ENCODE measurements at regions not wholly inside any gene's neighbourhood (a gene's known extent, or its start where the extent isn't known, plus 50 kb on each side); places are given as distances from the start of the nearest gene placed in this dataset.

DNA sequence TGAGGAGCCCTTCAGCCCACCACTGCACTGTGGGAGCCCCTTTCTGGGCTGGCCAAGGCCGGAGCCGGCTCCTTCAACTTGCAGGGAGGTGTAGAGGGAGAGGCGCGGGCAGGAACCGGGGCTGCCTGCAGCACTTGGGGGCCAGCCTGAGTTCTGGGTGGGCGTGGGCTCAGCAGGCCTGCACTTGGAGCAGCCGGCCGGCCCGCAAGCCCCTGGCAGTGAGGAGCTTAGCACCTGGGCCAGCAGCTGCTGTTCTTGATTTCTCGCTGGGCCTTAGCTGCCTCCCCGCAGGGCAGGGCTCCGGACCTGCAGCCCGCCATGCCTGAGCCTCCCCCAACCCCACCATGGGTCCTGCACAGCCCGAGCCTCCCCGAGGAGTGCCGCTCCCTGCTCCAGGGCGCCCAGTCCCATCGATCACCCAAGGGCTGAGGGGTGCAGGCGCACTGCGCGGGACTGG is 101.7 kb upstream of the ADGRB3 start:
- H3K36me3 ChIP-seq (ENCODE audit: control insufficient read depth in 2 of 3, insufficient read depth in 3 of 3, low read length in 3 of 3): no peaks in the 10 kb centered on the region
- peak in 1 of 5 donors; percentile 71 for DNase-seq
- intact Hi-C loops (cut with DNase I): no loop called here
- TF ChIP-seq, protein P1, sequence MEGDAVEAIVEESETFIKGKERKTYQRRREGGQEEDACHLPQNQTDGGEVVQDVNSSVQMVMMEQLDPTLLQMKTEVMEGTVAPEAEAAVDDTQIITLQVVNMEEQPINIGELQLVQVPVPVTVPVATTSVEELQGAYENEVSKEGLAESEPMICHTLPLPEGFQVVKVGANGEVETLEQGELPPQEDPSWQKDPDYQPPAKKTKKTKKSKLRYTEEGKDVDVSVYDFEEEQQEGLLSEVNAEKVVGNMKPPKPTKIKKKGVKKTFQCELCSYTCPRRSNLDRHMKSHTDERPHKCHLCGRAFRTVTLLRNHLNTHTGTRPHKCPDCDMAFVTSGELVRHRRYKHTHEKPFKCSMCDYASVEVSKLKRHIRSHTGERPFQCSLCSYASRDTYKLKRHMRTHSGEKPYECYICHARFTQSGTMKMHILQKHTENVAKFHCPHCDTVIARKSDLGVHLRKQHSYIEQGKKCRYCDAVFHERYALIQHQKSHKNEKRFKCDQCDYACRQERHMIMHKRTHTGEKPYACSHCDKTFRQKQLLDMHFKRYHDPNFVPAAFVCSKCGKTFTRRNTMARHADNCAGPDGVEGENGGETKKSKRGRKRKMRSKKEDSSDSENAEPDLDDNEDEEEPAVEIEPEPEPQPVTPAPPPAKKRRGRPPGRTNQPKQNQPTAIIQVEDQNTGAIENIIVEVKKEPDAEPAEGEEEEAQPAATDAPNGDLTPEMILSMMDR (IDR thresholded peaks at IDR 0.05; ENCODE audit: borderline replicate concordance, extremely low read depth, insufficient read depth): no peak
- no peak for FAIRE-seq
- H3K4me3 ChIP-seq (ENCODE audit: low read length in 3 of 3): no peak overlapping the region
- H3K27ac ChIP-seq (ENCODE audit: low read depth in 2 of 2, low read length in 2 of 2): no peak overlapping the region
- H3K4me1 ChIP-seq (ENCODE audit: control insufficient read depth in 2 of 3, insufficient read depth in 2 of 3, low read depth in 1 of 3, low read length in 3 of 3): no peaks in the 10 kb centered on the region
- no peaks in the 10 kb centered on the region for H3K27me3 ChIP-seq (ENCODE audit: control insufficient read depth, insufficient read depth, low read length)
- no peaks in the 10 kb centered on the region for H3K9me3 ChIP-seq (ENCODE audit: control insufficient read depth in 2 of 3, insufficient read depth in 1 of 3, low read length in 3 of 3)
- no peak overlapping the region for H3K9ac ChIP-seq (ENCODE audit: low read length in 3 of 3)

DNA sequence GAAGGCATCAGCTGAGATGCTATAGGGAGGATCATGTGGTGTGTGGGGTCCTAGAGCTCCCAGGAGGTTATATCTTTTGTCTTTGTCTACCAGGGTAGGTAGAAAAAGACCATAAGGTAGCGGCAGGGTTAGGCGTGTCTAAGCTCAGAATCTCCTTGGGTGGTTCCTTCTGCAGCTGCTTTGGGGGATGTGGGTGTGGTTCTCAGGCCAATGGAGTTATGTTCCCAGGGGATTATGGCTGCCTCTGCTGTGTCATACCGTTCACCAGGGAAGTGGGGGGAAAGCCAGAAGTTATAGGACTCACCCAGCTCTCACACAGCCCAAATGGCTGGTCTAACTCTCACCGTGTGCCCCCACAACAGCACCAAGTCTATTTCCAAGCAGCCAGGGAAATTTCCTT is 107.4 kb upstream of the ADGRB3 start:
- Histone ChIP-seq H3K27me3 (ENCODE audit: control insufficient read depth, insufficient read depth, low read length) (no peaks in the 10 kb centered on the region), H3K9me3 (ENCODE audit: control insufficient read depth in 2 of 3, insufficient read depth in 1 of 3, low read length in 3 of 3) (no peaks in the 10 kb centered on the region), H3K36me3 (ENCODE audit: control insufficient read depth in 2 of 3, insufficient read depth in 3 of 3, low read length in 3 of 3) (no peaks in the 10 kb centered on the region), H3K27ac (ENCODE audit: low read depth in 2 of 2, low read length in 2 of 2) (no peak overlapping the region), H3K9ac (ENCODE audit: low read length in 3 of 3) (no peak overlapping the region), H3K4me1 (ENCODE audit: control insufficient read depth in 2 of 3, insufficient read depth in 2 of 3, low read depth in 1 of 3, low read length in 3 of 3) (no peaks in the 10 kb centered on the region), H3K4me3 (ENCODE audit: low read length in 3 of 3) (no peak overlapping the region)
- FAIRE-seq (no peak), DNase-seq (no peak)
- intact Hi-C loops (cut with DNase I): no loop called here
- TF ChIP-seq, protein P1 (IDR thresholded peaks at IDR 0.05; ENCODE audit: borderline replicate concordance, extremely low read depth, insufficient read depth): no peak

DNA sequence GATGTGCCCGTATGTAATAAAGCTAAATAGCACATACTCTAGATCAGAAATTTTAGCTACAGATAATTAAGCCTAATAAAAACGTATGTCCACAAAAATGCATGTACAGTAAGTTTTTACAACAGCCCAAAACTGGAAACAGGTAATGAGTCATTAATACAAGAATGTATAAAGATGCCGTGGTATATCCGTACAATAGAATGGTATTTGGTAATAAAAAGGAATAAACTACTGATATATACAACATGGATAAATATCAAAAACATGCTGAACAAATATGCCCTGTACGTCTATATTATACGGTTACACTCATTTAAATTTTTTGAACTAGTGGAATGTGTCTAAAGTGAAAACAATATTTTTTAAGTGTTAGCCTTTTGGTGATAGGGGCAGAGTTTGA is 128.2 kb upstream of the ADGRB3 start:
- TF ChIP-seq, protein P1 (IDR thresholded peaks at IDR 0.05; ENCODE audit: borderline replicate concordance, extremely low read depth, insufficient read depth): no peak
- Histone ChIP-seq H3K36me3 (ENCODE audit: control insufficient read depth in 2 of 3, insufficient read depth in 3 of 3, low read length in 3 of 3) (no peaks in the 10 kb centered on the region), H3K9ac (ENCODE audit: low read length in 3 of 3) (no peak overlapping the region), H3K27ac (ENCODE audit: low read depth in 2 of 2, low read length in 2 of 2) (no peak overlapping the region), H3K4me1 (ENCODE audit: control insufficient read depth in 2 of 3, insufficient read depth in 2 of 3, low read depth in 1 of 3, low read length in 3 of 3) (no peaks in the 10 kb centered on the region), H3K9me3 (ENCODE audit: control insufficient read depth in 2 of 3, insufficient read depth in 1 of 3, low read length in 3 of 3) (no peaks in the 10 kb centered on the region), H3K4me3 (ENCODE audit: low read length in 3 of 3) (no peak overlapping the region), H3K27me3 (ENCODE audit: control insufficient read depth, insufficient read depth, low read length) (no peaks in the 10 kb centered on the region)
- FAIRE-seq (no peak), DNase-seq (no peak)
- intact Hi-C loops (cut with DNase I): no loop called here

DNA sequence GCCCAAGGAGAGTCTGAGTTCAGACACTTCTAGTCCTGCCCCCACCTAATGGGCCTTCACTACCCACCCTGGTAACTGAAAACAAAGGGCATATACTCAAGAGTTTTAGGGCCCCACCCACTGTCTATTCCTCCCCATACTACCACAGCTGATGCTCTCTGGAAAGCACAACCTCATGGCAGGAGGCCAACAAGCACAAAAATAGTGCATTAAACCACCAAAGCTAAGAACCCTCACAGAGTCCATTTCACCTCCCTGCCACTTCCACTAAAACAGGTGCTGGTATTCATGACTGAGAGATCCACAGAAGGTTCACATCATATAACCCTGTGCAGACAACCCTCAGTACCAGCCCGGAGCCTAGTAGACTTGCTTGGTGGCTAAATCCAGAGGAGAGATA is 132.1 kb upstream of the ADGRB3 start:
- H3K4me1 ChIP-seq (ENCODE audit: control insufficient read depth in 2 of 3, insufficient read depth in 2 of 3, low read depth in 1 of 3, low read length in 3 of 3): no peaks in the 10 kb centered on the region
- DNase-seq: no peak
- TF ChIP-seq, protein P1 (IDR thresholded peaks at IDR 0.05; ENCODE audit: borderline replicate concordance, extremely low read depth, insufficient read depth): no peak
- intact Hi-C loops (cut with DNase I): no loop called here
- no peak overlapping the region for H3K27ac ChIP-seq (ENCODE audit: low read depth in 2 of 2, low read length in 2 of 2)
- FAIRE-seq: no peak
- H3K9me3 ChIP-seq (ENCODE audit: control insufficient read depth in 2 of 3, insufficient read depth in 1 of 3, low read length in 3 of 3): no peaks in the 10 kb centered on the region
- no peak overlapping the region for H3K4me3 ChIP-seq (ENCODE audit: low read length in 3 of 3)
- H3K27me3 ChIP-seq (ENCODE audit: control insufficient read depth, insufficient read depth, low read length): no peaks in the 10 kb centered on the region
- H3K9ac ChIP-seq (ENCODE audit: low read length in 3 of 3): no peak overlapping the region
- no peaks in the 10 kb centered on the region for H3K36me3 ChIP-seq (ENCODE audit: control insufficient read depth in 2 of 3, insufficient read depth in 3 of 3, low read length in 3 of 3)
